Smooth muscle cell (in vitro differentiated cells): ENCODE measurements at regions not wholly inside any gene's neighbourhood (a gene's known extent, or its start where the extent isn't known, plus 50 kb on each side); places are given as distances from the start of the nearest gene placed in this dataset.

Experiments
- DNase-seq: peaks from one replicate; lab custom pipeline; 2025; ENCODE audit not compliant: unreplicated experiment; lab: John Stamatoyannopoulos, UW
- H2AFZ ChIP-seq: fragments of 200-600 bp; sonication (generic); 2 replicates; pipeline ENCODE4 v1.6.0; 2016; ENCODE audit warnings: antibody characterized with exemption, low read depth, mild to moderate bottlenecking
- H3F3A ChIP-seq: fragments of 200-600 bp; sonication (generic); 2 replicates; pipeline ENCODE4 v1.6.0; 2017; ENCODE audit warnings: antibody characterized with exemption, low read depth
- H3K27ac ChIP-seq: fragments of 200-600 bp; sonication (generic); 2 replicates; pipeline ENCODE4 v1.5.1; 2016; ENCODE audit warnings: low read depth, mild to moderate bottlenecking
- H3K27me3 ChIP-seq: fragments of 200-600 bp; sonication (generic); 2 replicates; pipeline ENCODE4 v1.6.1; 2016; ENCODE audit warnings: low read depth, mild to moderate bottlenecking
- H3K36me3 ChIP-seq: fragments of 200-600 bp; sonication (generic); 2 replicates; pipeline ENCODE4 v1.5.1; 2016; ENCODE audit warnings: low read depth
- H3K4me1 ChIP-seq: fragments of 200-600 bp; sonication (generic); 2 replicates; pipeline ENCODE4 v1.5.1; 2016; ENCODE audit warnings: low read depth
- H3K4me2 ChIP-seq: fragments of 200-600 bp; sonication (generic); 2 replicates; pipeline ENCODE4 v1.6.0; 2016; ENCODE audit warnings: mild to moderate bottlenecking
- H3K4me3 ChIP-seq: fragments of 200-600 bp; sonication (generic); 2 replicates; pipeline ENCODE4 v1.5.1; 2016; ENCODE audit warnings: mild to moderate bottlenecking
- H3K79me2 ChIP-seq: fragments of 200-600 bp; sonication (generic); 2 replicates; pipeline ENCODE4 v1.6.0; 2016; ENCODE audit warnings: low read depth, mild to moderate bottlenecking
- H3K9ac ChIP-seq: fragments of 200-600 bp; sonication (generic); 2 replicates; pipeline ENCODE4 v1.6.0; 2016; ENCODE audit warnings: low read depth
- H3K9me3 ChIP-seq: fragments of 200-600 bp; sonication (generic); replicated peaks from 2 replicates; pipeline ENCODE4 v1.5.1; 2016; ENCODE audit warnings: low read depth
- H4K20me1 ChIP-seq: fragments of 200-600 bp; sonication (generic); 2 replicates; pipeline ENCODE4 v1.6.0; 2016; ENCODE audit warnings: low read depth
- WGBS: methylation state at CpG from one replicate; pipeline ENCODE4 v1.1.7; 2016; ENCODE audit warnings: low lambda C conversion rate; 5-methylcytosine and 5-hydroxymethylcytosine counted together
- TF ChIP-seq, protein P1 (sequence below): fragments of 200-600 bp; sonication (generic); IDR thresholded peaks from 2 replicates; pipeline ENCODE4 v1.5.1; 2017; ENCODE audit warnings: borderline replicate concordance, mild to moderate bottlenecking, antibody characterized with exemption; ENCODE audit not compliant: insufficient read depth, poor library complexity, severe bottlenecking

DNA sequence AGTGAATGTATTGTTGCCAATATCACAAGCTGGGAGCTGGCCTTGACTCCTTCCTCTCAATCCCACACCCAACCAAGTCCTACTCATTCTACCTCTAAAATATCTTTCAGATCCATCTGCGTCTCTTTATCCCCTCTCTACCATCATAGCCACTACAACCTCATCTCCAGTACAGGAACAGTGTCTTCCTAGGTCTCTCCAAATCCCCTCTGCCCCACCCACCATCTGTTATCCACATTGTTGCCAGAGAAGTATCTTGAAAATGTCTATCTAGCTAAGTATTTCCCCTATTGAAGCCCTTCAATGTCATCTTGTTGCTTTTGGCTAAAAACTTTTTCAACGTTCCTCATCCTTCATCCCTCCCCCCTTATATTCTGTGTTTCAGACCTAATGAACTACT lies 244.7 kb downstream of the C12orf75 start:
- no peak overlapping the region for H3K4me3 ChIP-seq
- no peaks in the 10 kb centered on the region for H3K79me2 ChIP-seq
- DNase-seq: no peak
- no peak overlapping the region for H3K9ac ChIP-seq
- no peaks in the 10 kb centered on the region for H3K9me3 ChIP-seq
- no peaks in the 10 kb centered on the region for H3K27me3 ChIP-seq
- TF ChIP-seq, protein P1, sequence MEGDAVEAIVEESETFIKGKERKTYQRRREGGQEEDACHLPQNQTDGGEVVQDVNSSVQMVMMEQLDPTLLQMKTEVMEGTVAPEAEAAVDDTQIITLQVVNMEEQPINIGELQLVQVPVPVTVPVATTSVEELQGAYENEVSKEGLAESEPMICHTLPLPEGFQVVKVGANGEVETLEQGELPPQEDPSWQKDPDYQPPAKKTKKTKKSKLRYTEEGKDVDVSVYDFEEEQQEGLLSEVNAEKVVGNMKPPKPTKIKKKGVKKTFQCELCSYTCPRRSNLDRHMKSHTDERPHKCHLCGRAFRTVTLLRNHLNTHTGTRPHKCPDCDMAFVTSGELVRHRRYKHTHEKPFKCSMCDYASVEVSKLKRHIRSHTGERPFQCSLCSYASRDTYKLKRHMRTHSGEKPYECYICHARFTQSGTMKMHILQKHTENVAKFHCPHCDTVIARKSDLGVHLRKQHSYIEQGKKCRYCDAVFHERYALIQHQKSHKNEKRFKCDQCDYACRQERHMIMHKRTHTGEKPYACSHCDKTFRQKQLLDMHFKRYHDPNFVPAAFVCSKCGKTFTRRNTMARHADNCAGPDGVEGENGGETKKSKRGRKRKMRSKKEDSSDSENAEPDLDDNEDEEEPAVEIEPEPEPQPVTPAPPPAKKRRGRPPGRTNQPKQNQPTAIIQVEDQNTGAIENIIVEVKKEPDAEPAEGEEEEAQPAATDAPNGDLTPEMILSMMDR: no peak
- H2AFZ ChIP-seq: no peak overlapping the region
- H3K4me1 ChIP-seq: no peaks in the 10 kb centered on the region
- no peaks in the 10 kb centered on the region for H3K36me3 ChIP-seq
- 88% methylated on average over 2 of the region's 2 CpGs for WGBS
- no peak overlapping the region for H3K4me2 ChIP-seq
- no peaks in the 10 kb centered on the region for H4K20me1 ChIP-seq
- H3F3A ChIP-seq: no peaks in the 10 kb centered on the region
- H3K27ac ChIP-seq: no peak overlapping the region

DNA sequence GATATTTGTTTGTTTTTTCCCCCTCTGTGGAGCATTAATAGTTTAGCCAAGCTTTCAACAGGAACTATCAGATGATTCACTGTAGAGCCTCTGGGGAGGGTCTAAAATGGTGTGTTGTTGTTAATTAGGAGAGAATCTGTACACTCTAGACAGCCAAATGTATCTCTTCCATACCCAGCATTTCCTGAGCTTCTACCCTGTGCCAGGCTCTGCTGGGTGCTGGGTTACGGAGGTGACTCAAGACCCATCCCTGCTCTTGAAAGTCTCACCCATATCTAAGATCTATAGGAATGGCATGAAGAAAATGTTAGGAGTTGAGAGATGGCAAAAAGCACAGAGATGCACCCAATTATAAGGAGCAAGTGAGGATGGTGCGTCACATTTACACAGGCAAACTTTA lies 245.8 kb downstream of the C12orf75 start:
- no peaks in the 10 kb centered on the region for H3K79me2 ChIP-seq
- no peaks in the 10 kb centered on the region for H3K36me3 ChIP-seq
- no peak overlapping the region for H3K27ac ChIP-seq
- H3K4me2 ChIP-seq: no peak overlapping the region
- H3F3A ChIP-seq: no peaks in the 10 kb centered on the region
- 100% methylated on average over 2 of the region's 2 CpGs for WGBS
- H3K9me3 ChIP-seq: no peaks in the 10 kb centered on the region
- H3K9ac ChIP-seq: no peak overlapping the region
- H3K4me1 ChIP-seq: no peaks in the 10 kb centered on the region
- no peaks in the 10 kb centered on the region for H4K20me1 ChIP-seq
- H2AFZ ChIP-seq: no peak overlapping the region
- TF ChIP-seq, protein P1: no peak
- H3K27me3 ChIP-seq: no peaks in the 10 kb centered on the region
- DNase-seq: no peak
- no peak overlapping the region for H3K4me3 ChIP-seq

DNA sequence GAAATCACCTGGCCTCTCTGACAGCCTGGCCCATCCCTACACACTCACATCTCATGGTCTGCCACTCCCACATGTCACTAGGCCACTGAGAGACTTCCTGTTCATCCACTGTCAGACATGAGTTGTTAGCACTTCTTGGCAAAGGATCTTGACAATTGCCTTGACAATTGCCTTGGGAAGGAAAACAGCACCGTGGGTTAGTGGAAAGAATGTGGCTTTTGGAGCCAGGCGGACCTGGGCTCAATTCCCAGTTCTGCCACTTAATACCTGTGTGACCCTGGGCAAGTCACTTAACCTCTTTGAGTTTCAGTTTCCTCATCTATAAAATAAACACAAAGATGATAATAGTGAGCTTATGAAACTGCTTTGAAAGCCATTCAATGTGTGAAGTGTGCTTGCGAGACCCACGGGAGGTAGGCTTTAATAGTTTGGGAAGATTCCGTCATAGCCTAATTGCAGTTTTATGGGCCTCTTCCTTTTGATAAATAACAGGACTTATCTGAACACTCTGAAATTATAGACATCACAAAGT lies 250.4 kb downstream of the C12orf75 start:
- Histone ChIP-seq H3K9me3 (no peaks in the 10 kb centered on the region), H3K27me3 (no peaks in the 10 kb centered on the region), H2AFZ (no peak overlapping the region), H3K4me1 (no peaks in the 10 kb centered on the region), H3K79me2 (no peaks in the 10 kb centered on the region), H3K9ac (no peak overlapping the region), H3K27ac (no peak overlapping the region), H3K4me2 (no peak overlapping the region), H4K20me1 (no peaks in the 10 kb centered on the region), H3K36me3 (no peaks in the 10 kb centered on the region), H3F3A (no peaks in the 10 kb centered on the region), H3K4me3 (no peak overlapping the region)
- DNase-seq: no peak
- TF ChIP-seq, protein P1: no peak
- WGBS: 42% methylated on average over 5 of the region's 5 CpGs

DNA sequence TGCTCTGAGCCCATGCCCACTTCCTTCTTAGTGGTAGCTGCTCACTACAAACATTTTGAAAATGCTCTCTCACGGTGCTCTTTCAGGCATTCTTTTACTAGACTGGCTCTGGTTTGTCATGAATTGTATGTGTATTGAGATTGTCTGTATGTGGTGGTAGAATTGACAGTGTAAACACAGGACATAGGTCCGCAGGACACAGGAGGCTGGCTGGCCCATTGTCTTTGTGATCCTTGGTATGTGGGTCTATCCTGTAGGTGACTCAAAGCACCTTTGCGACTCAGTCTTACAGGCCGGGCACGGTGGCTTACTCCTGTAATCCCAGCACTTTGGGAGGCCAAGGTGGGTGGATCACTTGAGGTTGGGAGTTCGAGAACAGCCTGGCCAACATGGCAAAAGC lies 250.9 kb downstream of the C12orf75 start:
- no peak for DNase-seq
- Histone ChIP-seq H3K27me3 (no peaks in the 10 kb centered on the region), H3F3A (no peaks in the 10 kb centered on the region), H3K9ac (no peak overlapping the region), H3K4me3 (no peak overlapping the region), H3K79me2 (no peaks in the 10 kb centered on the region), H2AFZ (no peak overlapping the region), H4K20me1 (no peaks in the 10 kb centered on the region), H3K4me1 (no peaks in the 10 kb centered on the region), H3K36me3 (no peaks in the 10 kb centered on the region), H3K9me3 (no peaks in the 10 kb centered on the region), H3K27ac (no peak overlapping the region), H3K4me2 (no peak overlapping the region)
- WGBS: 77% methylated on average over 6 of the region's 6 CpGs
- TF ChIP-seq, protein P1: no peak
